GM23338 (cell line): ENCODE measurements at regions not wholly inside any gene's neighbourhood (a gene's known extent, or its start where the extent isn't known, plus 50 kb on each side); places are given as distances from the start of the nearest gene placed in this dataset.

ENCODE experiments used
- ATAC-seq: fragments of 200-7000 bp; cut with Tn5 transposase; 3 replicates; pipeline ENCODE4 v1.9.1; 2020
- DNase-seq: peaks from one replicate; pipeline ENCODE4 v3.0.0-alpha.2; 2015; ENCODE audit warnings: low spot score
- H2AFZ ChIP-seq: fragments of 200-600 bp; sonication (generic); 2 replicates; pipeline ENCODE4 v1.8.0; 2016; ENCODE audit warnings: antibody characterized with exemption, mild to moderate bottlenecking, moderate library complexity
- H3F3A ChIP-seq: fragments of 200-600 bp; sonication (generic); replicated peaks from 2 replicates; pipeline ENCODE4 v1.8.0; 2017; ENCODE audit warnings: antibody characterized with exemption, mixed run types, low read depth
- H3K27ac ChIP-seq: fragments of 200-600 bp; sonication (generic); 2 replicates; pipeline ENCODE4 v1.6.1; 2016; ENCODE audit warnings: low read depth
- H3K27me3 ChIP-seq: fragments of 200-600 bp; sonication (generic); 2 replicates; pipeline ENCODE4 v1.8.0; 2016; ENCODE audit warnings: mild to moderate bottlenecking, mixed run types, moderate library complexity; ENCODE audit not compliant: insufficient read depth
- H3K36me3 ChIP-seq: fragments of 200-600 bp; sonication (generic); 2 replicates; pipeline ENCODE4 v1.8.0; 2016; ENCODE audit warnings: mild to moderate bottlenecking; ENCODE audit not compliant: insufficient read depth
- H3K4me1 ChIP-seq: fragments of 200-600 bp; sonication (generic); 2 replicates; pipeline ENCODE4 v1.8.0; 2016; ENCODE audit warnings: mild to moderate bottlenecking, moderate library complexity; ENCODE audit not compliant: insufficient read depth
- H3K4me2 ChIP-seq: fragments of 200-600 bp; sonication (generic); 2 replicates; pipeline ENCODE4 v1.7.1; 2017; ENCODE audit warnings: mixed run types
- H3K4me3 ChIP-seq: fragments of 200-600 bp; sonication (generic); 2 replicates; pipeline ENCODE4 v1.6.1; 2016; ENCODE audit warnings: mixed run types
- H3K79me2 ChIP-seq: fragments of 200-600 bp; sonication (generic); replicated peaks from 2 replicates; pipeline ENCODE4 v1.8.0; 2017; ENCODE audit warnings: mild to moderate bottlenecking; ENCODE audit not compliant: insufficient read depth
- H3K9me2 ChIP-seq: fragments of 200-600 bp; sonication (generic); 2 replicates; pipeline ENCODE4 v1.8.0; 2017; ENCODE audit not compliant: insufficient read depth
- H4K20me1 ChIP-seq: fragments of 200-600 bp; sonication (generic); replicated peaks from 2 replicates; pipeline ENCODE4 v1.8.0; 2017; ENCODE audit warnings: mild to moderate bottlenecking; ENCODE audit not compliant: insufficient read depth
- H3K27ac Mint-ChIP-seq: 2 replicates; pipeline ENCODE4 v1.8.0; 2020; ENCODE audit warnings: inconsistent platforms, mild to moderate bottlenecking, moderate library complexity, mixed read lengths
- H3K27me3 Mint-ChIP-seq: 3 replicates; pipeline ENCODE4 v1.8.0; 2022; ENCODE audit warnings: low read depth, mild to moderate bottlenecking, moderate library complexity, mixed read lengths, inconsistent platforms; ENCODE audit not compliant: insufficient read depth, poor library complexity
- H3K36me3 Mint-ChIP-seq: 3 replicates; pipeline ENCODE4 v1.8.0; 2021; ENCODE audit warnings: low read depth, mild to moderate bottlenecking, inconsistent platforms, moderate library complexity, mixed read lengths
- H3K4me1 Mint-ChIP-seq: 3 replicates; pipeline ENCODE4 v1.8.0; 2020; ENCODE audit warnings: mild to moderate bottlenecking, inconsistent platforms, mixed read lengths
- H3K4me3 Mint-ChIP-seq: 3 replicates; pipeline ENCODE4 v1.8.0; 2021; ENCODE audit warnings: moderate library complexity, mild to moderate bottlenecking, inconsistent platforms, mixed read lengths
- H3K9me3 Mint-ChIP-seq: 3 replicates; pipeline ENCODE4 v1.8.0; 2020; ENCODE audit warnings: moderate library complexity, mild to moderate bottlenecking, inconsistent platforms, mixed read lengths
- CREB1 ChIP-seq: fragments of 250-450 bp; sonication (Bioruptor Pico); IDR thresholded peaks from 2 replicates; pipeline ENCODE4 v1.5.0; 2020; ENCODE audit warnings: low read depth, mild to moderate bottlenecking, moderate library complexity
- ETS1 ChIP-seq: IDR thresholded peaks from 2 replicates; pipeline ENCODE4 v1.6.1; 2016; ENCODE audit warnings: antibody characterized with exemption
- EZH2 ChIP-seq: fragments of 200-600 bp; sonication (generic); IDR thresholded peaks from one replicate; pipeline ENCODE4 v1.8.0; 2017; ENCODE audit warnings: antibody characterized with exemption, mild to moderate bottlenecking, low read depth; ENCODE audit not compliant: unreplicated experiment
- EZH2phosphoT487 ChIP-seq: fragments of 200-600 bp; sonication (generic); IDR thresholded peaks from one replicate; pipeline ENCODE4 v1.8.1; 2018; ENCODE audit warnings: antibody characterized with exemption; ENCODE audit not compliant: unreplicated experiment
- JUNB ChIP-seq: IDR thresholded peaks from one replicate; pipeline ENCODE4 v1.6.1; 2016; ENCODE audit warnings: antibody characterized with exemption; ENCODE audit not compliant: unreplicated experiment
- NANOG ChIP-seq: IDR thresholded peaks from 2 replicates; pipeline ENCODE4 v1.6.1; 2016; ENCODE audit warnings: antibody characterized with exemption, borderline replicate concordance
- POLR2AphosphoS5 ChIP-seq: IDR thresholded peaks from 2 replicates; pipeline ENCODE4 v1.6.1; 2016; ENCODE audit warnings: antibody characterized with exemption, low read depth
- STAT1 ChIP-seq: IDR thresholded peaks from one replicate; pipeline ENCODE4 v1.6.1; 2016; ENCODE audit warnings: antibody characterized with exemption; ENCODE audit not compliant: unreplicated experiment
- ZNF114 ChIP-seq: fragments of 250-450 bp; sonication (Bioruptor Pico); IDR thresholded peaks from 2 replicates; pipeline ENCODE4 v1.5.0; 2020; ENCODE audit warnings: mild to moderate bottlenecking, moderate library complexity
- ZNF331 ChIP-seq: fragments of 250-450 bp; sonication (Bioruptor Pico); IDR thresholded peaks from 2 replicates; pipeline ENCODE4 v1.5.0; 2020; ENCODE audit warnings: low read depth, mild to moderate bottlenecking, moderate library complexity
- TF ChIP-seq, protein P1 (sequence below): fragments of 250-450 bp; sonication (Bioruptor Pico); IDR thresholded peaks from 2 replicates; pipeline ENCODE4 v1.5.0; 2020; ENCODE audit warnings: mild to moderate bottlenecking, moderate library complexity
- TF ChIP-seq, protein P2 (sequence below): IDR thresholded peaks from one replicate; pipeline ENCODE4 v1.6.1; 2018; ENCODE audit warnings: antibody characterized with exemption; ENCODE audit not compliant: unreplicated experiment
- TF ChIP-seq, protein P3 (sequence below), 2 experiments: fragments of 200-600 bp in 1 of 2; sonication (generic) in 1 of 2; conservative IDR thresholded peaks; 2 replicates each; pipeline versions ENCODE4 v1.5.1 to v1.6.1; 2016 to 2017; ENCODE audit warnings: antibody characterized with exemption in 2 of 2, low read depth in 2 of 2, mild to moderate bottlenecking in 2 of 2, moderate library complexity in 1 of 2

GRCh38 chr14:89651805-89652204, 234.8 kb upstream of the FOXN3 start:
- no peak overlapping the region for H3K27ac Mint-ChIP-seq
- peak overlapping the region; percentile 52 for H2AFZ ChIP-seq
- no peaks in the 10 kb centered on the region for H4K20me1 ChIP-seq
- H3F3A ChIP-seq, result no peaks in the 10 kb centered on the region
- TF ChIP-seq, protein P1, sequence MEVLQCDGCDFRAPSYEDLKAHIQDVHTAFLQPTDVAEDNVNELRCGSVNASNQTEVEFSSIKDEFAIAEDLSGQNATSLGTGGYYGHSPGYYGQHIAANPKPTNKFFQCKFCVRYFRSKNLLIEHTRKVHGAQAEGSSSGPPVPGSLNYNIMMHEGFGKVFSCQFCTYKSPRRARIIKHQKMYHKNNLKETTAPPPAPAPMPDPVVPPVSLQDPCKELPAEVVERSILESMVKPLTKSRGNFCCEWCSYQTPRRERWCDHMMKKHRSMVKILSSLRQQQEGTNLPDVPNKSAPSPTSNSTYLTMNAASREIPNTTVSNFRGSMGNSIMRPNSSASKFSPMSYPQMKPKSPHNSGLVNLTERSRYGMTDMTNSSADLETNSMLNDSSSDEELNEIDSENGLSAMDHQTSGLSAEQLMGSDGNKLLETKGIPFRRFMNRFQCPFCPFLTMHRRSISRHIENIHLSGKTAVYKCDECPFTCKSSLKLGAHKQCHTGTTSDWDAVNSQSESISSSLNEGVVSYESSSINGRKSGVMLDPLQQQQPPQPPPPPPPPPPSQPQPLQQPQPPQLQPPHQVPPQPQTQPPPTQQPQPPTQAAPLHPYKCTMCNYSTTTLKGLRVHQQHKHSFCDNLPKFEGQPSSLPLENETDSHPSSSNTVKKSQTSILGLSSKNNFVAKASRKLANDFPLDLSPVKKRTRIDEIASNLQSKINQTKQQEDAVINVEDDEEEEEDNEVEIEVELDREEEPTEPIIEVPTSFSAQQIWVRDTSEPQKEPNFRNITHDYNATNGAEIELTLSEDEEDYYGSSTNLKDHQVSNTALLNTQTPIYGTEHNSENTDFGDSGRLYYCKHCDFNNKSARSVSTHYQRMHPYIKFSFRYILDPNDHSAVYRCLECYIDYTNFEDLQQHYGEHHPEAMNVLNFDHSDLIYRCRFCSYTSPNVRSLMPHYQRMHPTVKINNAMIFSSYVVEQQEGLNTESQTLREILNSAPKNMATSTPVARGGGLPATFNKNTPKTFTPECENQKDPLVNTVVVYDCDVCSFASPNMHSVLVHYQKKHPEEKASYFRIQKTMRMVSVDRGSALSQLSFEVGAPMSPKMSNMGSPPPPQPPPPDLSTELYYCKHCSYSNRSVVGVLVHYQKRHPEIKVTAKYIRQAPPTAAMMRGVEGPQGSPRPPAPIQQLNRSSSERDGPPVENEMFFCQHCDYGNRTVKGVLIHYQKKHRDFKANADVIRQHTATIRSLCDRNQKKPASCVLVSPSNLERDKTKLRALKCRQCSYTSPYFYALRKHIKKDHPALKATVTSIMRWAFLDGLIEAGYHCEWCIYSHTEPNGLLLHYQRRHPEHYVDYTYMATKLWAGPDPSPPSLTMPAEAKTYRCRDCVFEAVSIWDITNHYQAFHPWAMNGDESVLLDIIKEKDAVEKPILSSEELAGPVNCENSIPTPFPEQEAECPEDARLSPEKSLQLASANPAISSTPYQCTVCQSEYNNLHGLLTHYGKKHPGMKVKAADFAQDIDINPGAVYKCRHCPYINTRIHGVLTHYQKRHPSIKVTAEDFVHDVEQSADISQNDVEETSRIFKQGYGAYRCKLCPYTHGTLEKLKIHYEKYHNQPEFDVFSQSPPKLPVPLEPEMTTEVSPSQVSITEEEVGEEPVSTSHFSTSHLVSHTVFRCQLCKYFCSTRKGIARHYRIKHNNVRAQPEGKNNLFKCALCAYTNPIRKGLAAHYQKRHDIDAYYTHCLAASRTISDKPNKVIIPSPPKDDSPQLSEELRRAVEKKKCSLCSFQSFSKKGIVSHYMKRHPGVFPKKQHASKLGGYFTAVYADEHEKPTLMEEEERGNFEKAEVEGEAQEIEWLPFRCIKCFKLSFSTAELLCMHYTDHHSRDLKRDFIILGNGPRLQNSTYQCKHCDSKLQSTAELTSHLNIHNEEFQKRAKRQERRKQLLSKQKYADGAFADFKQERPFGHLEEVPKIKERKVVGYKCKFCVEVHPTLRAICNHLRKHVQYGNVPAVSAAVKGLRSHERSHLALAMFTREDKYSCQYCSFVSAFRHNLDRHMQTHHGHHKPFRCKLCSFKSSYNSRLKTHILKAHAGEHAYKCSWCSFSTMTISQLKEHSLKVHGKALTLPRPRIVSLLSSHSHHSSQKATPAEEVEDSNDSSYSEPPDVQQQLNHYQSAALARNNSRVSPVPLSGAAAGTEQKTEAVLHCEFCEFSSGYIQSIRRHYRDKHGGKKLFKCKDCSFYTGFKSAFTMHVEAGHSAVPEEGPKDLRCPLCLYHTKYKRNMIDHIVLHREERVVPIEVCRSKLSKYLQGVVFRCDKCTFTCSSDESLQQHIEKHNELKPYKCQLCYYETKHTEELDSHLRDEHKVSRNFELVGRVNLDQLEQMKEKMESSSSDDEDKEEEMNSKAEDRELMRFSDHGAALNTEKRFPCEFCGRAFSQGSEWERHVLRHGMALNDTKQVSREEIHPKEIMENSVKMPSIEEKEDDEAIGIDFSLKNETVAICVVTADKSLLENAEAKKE (CRISPR knock-in tag), result no peak
- no peak for TF ChIP-seq POLR2AphosphoS5
- no peak for TF ChIP-seq ETS1
- TF ChIP-seq, protein P2, sequence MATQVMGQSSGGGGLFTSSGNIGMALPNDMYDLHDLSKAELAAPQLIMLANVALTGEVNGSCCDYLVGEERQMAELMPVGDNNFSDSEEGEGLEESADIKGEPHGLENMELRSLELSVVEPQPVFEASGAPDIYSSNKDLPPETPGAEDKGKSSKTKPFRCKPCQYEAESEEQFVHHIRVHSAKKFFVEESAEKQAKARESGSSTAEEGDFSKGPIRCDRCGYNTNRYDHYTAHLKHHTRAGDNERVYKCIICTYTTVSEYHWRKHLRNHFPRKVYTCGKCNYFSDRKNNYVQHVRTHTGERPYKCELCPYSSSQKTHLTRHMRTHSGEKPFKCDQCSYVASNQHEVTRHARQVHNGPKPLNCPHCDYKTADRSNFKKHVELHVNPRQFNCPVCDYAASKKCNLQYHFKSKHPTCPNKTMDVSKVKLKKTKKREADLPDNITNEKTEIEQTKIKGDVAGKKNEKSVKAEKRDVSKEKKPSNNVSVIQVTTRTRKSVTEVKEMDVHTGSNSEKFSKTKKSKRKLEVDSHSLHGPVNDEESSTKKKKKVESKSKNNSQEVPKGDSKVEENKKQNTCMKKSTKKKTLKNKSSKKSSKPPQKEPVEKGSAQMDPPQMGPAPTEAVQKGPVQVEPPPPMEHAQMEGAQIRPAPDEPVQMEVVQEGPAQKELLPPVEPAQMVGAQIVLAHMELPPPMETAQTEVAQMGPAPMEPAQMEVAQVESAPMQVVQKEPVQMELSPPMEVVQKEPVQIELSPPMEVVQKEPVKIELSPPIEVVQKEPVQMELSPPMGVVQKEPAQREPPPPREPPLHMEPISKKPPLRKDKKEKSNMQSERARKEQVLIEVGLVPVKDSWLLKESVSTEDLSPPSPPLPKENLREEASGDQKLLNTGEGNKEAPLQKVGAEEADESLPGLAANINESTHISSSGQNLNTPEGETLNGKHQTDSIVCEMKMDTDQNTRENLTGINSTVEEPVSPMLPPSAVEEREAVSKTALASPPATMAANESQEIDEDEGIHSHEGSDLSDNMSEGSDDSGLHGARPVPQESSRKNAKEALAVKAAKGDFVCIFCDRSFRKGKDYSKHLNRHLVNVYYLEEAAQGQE, result no peak
- TF ChIP-seq EZH2, result no peak
- no peak for TF ChIP-seq JUNB
- no peak for TF ChIP-seq STAT1
- TF ChIP-seq NANOG, result no peak
- no peak for TF ChIP-seq ZNF331 (CRISPR knock-in tag)
- TF ChIP-seq CREB1 (CRISPR knock-in tag), result no peak
- no peak for TF ChIP-seq ZNF114 (CRISPR knock-in tag)
- no peak for TF ChIP-seq EZH2phosphoT487
- TF ChIP-seq, protein P3, sequence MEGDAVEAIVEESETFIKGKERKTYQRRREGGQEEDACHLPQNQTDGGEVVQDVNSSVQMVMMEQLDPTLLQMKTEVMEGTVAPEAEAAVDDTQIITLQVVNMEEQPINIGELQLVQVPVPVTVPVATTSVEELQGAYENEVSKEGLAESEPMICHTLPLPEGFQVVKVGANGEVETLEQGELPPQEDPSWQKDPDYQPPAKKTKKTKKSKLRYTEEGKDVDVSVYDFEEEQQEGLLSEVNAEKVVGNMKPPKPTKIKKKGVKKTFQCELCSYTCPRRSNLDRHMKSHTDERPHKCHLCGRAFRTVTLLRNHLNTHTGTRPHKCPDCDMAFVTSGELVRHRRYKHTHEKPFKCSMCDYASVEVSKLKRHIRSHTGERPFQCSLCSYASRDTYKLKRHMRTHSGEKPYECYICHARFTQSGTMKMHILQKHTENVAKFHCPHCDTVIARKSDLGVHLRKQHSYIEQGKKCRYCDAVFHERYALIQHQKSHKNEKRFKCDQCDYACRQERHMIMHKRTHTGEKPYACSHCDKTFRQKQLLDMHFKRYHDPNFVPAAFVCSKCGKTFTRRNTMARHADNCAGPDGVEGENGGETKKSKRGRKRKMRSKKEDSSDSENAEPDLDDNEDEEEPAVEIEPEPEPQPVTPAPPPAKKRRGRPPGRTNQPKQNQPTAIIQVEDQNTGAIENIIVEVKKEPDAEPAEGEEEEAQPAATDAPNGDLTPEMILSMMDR (conservative IDR thresholded peaks at IDR 0.05; ENCODE audit: low read depth in 2 of 2), result no peak
- H3K9me2 ChIP-seq, result 0 out of 2 replicates have a peak, but pooled peaks cover 8% of the 10 kb centered on the region
- no peak overlapping the region for H3K27ac ChIP-seq
- DNase-seq, result peak; percentile 16
- peaks cover 6% of the 10 kb centered on the region; the same call in 1 of the 2 replicates for H3K4me1 ChIP-seq
- H3K4me1 Mint-ChIP-seq, result peaks cover 10% of the 10 kb centered on the region
- no peaks in the 10 kb centered on the region for H3K79me2 ChIP-seq
- H3K36me3 ChIP-seq, result no peaks in the 10 kb centered on the region
- H3K27me3 ChIP-seq, result no peaks in the 10 kb centered on the region
- H3K9me3 Mint-ChIP-seq, result peaks cover 4% of the 10 kb centered on the region; the same call in 1 of the 3 replicates
- H3K36me3 Mint-ChIP-seq, result 0 out of 3 replicates have a peak, but pooled peaks cover 6% of the 10 kb centered on the region
- no peak overlapping the region for H3K4me3 ChIP-seq
- no peak overlapping the region for H3K4me3 Mint-ChIP-seq
- no peaks in the 10 kb centered on the region for H3K27me3 Mint-ChIP-seq
- peak; percentile 74 for ATAC-seq
- H3K4me2 ChIP-seq, result no peak overlapping the region
